ENCODE measurements at regions not wholly inside any gene's neighbourhood (a gene's known extent, or its start where the extent isn't known, plus 50 kb on each side); places are given as distances from the start of the nearest gene placed in this dataset.

DNA sequence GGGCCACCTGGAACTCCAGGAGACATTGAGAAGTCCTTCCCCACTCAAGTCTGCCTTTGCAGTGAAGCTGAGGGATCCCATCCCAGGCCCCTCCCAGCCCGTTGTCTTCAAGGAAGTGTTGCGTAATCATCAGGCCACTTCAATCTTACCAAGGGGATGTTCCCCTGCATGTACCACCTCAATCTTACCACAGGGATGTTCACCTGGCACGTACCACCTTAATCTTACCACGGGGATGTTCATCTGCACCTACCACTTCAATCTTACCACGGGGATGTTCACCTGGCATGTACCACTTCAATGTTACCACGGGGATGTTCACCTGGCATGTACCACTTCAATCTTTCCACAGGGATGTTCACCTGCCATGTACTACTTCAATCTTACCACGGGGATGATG, 108.0 kb upstream of the SYN3 start:
- TF ChIP-seq, protein P1, sequence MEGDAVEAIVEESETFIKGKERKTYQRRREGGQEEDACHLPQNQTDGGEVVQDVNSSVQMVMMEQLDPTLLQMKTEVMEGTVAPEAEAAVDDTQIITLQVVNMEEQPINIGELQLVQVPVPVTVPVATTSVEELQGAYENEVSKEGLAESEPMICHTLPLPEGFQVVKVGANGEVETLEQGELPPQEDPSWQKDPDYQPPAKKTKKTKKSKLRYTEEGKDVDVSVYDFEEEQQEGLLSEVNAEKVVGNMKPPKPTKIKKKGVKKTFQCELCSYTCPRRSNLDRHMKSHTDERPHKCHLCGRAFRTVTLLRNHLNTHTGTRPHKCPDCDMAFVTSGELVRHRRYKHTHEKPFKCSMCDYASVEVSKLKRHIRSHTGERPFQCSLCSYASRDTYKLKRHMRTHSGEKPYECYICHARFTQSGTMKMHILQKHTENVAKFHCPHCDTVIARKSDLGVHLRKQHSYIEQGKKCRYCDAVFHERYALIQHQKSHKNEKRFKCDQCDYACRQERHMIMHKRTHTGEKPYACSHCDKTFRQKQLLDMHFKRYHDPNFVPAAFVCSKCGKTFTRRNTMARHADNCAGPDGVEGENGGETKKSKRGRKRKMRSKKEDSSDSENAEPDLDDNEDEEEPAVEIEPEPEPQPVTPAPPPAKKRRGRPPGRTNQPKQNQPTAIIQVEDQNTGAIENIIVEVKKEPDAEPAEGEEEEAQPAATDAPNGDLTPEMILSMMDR (optimal IDR thresholded peaks at IDR 0.05 in 1 of 3, IDR thresholded peaks at IDR 0.05 in 1 of 3, conservative IDR thresholded peaks at IDR 0.05 in 1 of 3; ENCODE audit: extremely low read depth in 1 of 3, insufficient read depth in 2 of 3, low read length in 3 of 3), result no peak
- no peak for TF ChIP-seq EZH2 (IDR thresholded peaks at IDR 0.05; ENCODE audit: low read length)

Measured in keratinocyte (primary cell).